Esophagus muscularis mucosa (tissue), 4 donors: ENCODE measurements at regions not wholly inside any gene's neighbourhood (a gene's known extent, or its start where the extent isn't known, plus 50 kb on each side); places are given as distances from the start of the nearest gene placed in this dataset.
A peak's percentile ranks its signal among the peaks of the same experiment; 100 is the strongest.

Experiments
- DNase-seq: peaks from one replicate; pipeline ENCODE4 v3.0.0-alpha.2; 2017; ENCODE audit errors: extremely low spot score
- H3K27ac ChIP-seq, 4 donors: fragments of 200-600 bp; sonication (generic); replicated peaks in 1 of 4; 1 replicate in 3 of 4; 2 replicates in 1 of 4; pipeline ENCODE4 v1.5.1; 2016 to 2019; ENCODE audit warnings: mild to moderate bottlenecking in 1 of 4
- H3K27me3 ChIP-seq, 4 donors: fragments of 200-600 bp; sonication (generic); one replicate each; pipeline versions ENCODE4 v1.5.1 to v1.6.0; 2016 to 2019
- H3K36me3 ChIP-seq, 4 donors: fragments of 200-600 bp; sonication (generic); one replicate each; pipeline ENCODE4 v1.5.1; 2016 to 2019
- H3K4me1 ChIP-seq, 4 donors: fragments of 200-600 bp; sonication (generic); one replicate each; pipeline ENCODE4 v1.5.1; 2016 to 2019
- H3K4me3 ChIP-seq, 4 donors: fragments of 200-600 bp; sonication (generic); 1 replicate in 2 of 4; 2 replicates in 2 of 4; pipeline ENCODE4 v1.5.1; 2016 to 2019; ENCODE audit warnings: mild to moderate bottlenecking in 4 of 4, moderate library complexity in 1 of 4
- H3K9me3 ChIP-seq, 4 donors: fragments of 200-600 bp; sonication (generic); 1 replicate in 3 of 4; 2 replicates in 1 of 4; pipeline ENCODE4 v1.5.1; 2016 to 2019
- EP300 ChIP-seq: sonication (generic); formaldehyde crosslinking; IDR thresholded peaks from one replicate; pipeline ENCODE4 v1.6.1; 2017; ENCODE audit warnings: antibody characterized with exemption
- POLR2A ChIP-seq: fragments of 450-650 bp; IDR thresholded peaks from one replicate; pipeline ENCODE4 v1.6.1; 2017; ENCODE audit warnings: antibody characterized with exemption, moderate library complexity, mild to moderate bottlenecking, low read depth
- POLR2AphosphoS5 ChIP-seq, 2 donors: sonication (generic); formaldehyde crosslinking; IDR thresholded peaks; one replicate each; pipeline ENCODE4 v1.6.1; 2017; ENCODE audit warnings: antibody characterized with exemption in 2 of 2
- WGBS: methylation state at CpG from one replicate; pipeline ENCODE4 v1.1.5; 2018; 5-methylcytosine and 5-hydroxymethylcytosine counted together
- intact Hi-C: fragments of 100-400 bp; cut with DNase I; formaldehyde crosslinking; loops from one replicate; pipeline ENCODE4 v1.15.1; 2023
- TF ChIP-seq, protein P1 (sequence below), 3 experiments: fragments of 200-600 bp in 2 of 3; fragments of 450-650 bp in 1 of 3; sonication (generic) in 2 of 3; IDR thresholded peaks; one replicate each; pipeline ENCODE4 v1.5.1; 2017 to 2019; ENCODE audit warnings: antibody characterized with exemption in 3 of 3, mild to moderate bottlenecking in 2 of 3, moderate library complexity in 1 of 3

DNA sequence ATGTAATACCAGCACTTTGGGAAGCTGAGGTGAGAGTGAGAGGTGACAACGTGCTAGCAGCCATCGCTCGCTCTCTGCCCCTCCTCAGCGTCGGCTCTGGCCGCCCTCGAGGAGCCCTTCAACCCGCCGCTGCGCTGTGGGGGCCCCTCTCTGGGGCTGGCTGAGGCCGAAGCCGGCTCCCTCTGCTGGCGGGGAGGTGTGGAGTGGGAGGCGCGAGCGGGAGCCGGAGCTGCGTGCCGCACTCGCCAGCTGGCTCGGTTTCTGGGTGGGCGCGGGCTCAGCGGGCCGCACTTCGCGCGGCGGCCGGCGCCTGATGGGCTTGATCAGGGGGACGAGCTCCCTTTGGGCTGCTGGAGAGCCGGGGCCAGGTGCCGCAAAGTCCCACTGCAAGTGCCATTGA lies 98.9 kb upstream of the UBASH3B start:
- TF ChIP-seq, protein P1, sequence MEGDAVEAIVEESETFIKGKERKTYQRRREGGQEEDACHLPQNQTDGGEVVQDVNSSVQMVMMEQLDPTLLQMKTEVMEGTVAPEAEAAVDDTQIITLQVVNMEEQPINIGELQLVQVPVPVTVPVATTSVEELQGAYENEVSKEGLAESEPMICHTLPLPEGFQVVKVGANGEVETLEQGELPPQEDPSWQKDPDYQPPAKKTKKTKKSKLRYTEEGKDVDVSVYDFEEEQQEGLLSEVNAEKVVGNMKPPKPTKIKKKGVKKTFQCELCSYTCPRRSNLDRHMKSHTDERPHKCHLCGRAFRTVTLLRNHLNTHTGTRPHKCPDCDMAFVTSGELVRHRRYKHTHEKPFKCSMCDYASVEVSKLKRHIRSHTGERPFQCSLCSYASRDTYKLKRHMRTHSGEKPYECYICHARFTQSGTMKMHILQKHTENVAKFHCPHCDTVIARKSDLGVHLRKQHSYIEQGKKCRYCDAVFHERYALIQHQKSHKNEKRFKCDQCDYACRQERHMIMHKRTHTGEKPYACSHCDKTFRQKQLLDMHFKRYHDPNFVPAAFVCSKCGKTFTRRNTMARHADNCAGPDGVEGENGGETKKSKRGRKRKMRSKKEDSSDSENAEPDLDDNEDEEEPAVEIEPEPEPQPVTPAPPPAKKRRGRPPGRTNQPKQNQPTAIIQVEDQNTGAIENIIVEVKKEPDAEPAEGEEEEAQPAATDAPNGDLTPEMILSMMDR (IDR thresholded peaks at IDR 0.05) = peak; percentile 17 to 47 (median 32)
- TF ChIP-seq POLR2A = no peak
- no peak for TF ChIP-seq EP300
- no peak for TF ChIP-seq POLR2AphosphoS5 (IDR thresholded peaks at IDR 0.05)
- Histone ChIP-seq H3K27me3 (peaks cover 0 to 12% (median 0%) of the 10 kb centered on the region in 4 donors), H3K36me3 (no peaks in the 10 kb centered on the region), H3K9me3 (no peaks in the 10 kb centered on the region), H3K4me1 (peaks cover 0 to 13% (median 0%) of the 10 kb centered on the region in 4 donors), H3K4me3 (peak overlapping the region; percentile 22 to 53 (median 42)), H3K27ac (no peak overlapping the region)
- WGBS = 0% methylated on average over 3 of the region's 34 CpGs
- DNase-seq = no peak
- intact Hi-C loops = no loop called here

DNA sequence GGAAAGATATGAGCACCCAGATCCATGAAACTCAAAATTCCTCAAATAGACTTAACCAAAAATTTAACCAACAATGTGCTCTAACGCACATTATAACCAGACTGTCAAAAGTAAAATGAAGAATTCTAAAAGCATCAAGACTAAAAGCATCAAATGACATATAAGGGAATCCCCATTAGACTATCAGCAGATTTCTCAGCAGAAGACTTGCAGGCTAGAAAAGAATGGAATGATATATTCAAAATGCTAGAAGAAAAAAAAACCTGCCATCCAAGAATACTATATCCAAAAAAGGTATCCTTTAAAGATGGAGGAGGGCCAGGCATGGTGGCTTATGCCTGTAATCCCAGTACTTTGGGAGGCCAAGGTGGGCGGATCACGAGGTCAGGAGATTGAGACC lies 117.5 kb upstream of the UBASH3B start:
- Histone ChIP-seq H3K4me3 (no peak overlapping the region), H3K36me3 (no peaks in the 10 kb centered on the region), H3K27me3 (no peaks in the 10 kb centered on the region), H3K9me3 (peaks cover 0 to 40% (median 33%) of the 10 kb centered on the region in 4 donors), H3K4me1 (no peaks in the 10 kb centered on the region), H3K27ac (no peak overlapping the region)
- intact Hi-C loops = no loop called here
- 99% methylated on average over 3 of the region's 3 CpGs for WGBS
- no peak for TF ChIP-seq EP300
- no peak for TF ChIP-seq POLR2AphosphoS5 (IDR thresholded peaks at IDR 0.05)
- TF ChIP-seq POLR2A = no peak
- TF ChIP-seq, protein P1 (IDR thresholded peaks at IDR 0.05) = no peak
- DNase-seq = no peak

DNA sequence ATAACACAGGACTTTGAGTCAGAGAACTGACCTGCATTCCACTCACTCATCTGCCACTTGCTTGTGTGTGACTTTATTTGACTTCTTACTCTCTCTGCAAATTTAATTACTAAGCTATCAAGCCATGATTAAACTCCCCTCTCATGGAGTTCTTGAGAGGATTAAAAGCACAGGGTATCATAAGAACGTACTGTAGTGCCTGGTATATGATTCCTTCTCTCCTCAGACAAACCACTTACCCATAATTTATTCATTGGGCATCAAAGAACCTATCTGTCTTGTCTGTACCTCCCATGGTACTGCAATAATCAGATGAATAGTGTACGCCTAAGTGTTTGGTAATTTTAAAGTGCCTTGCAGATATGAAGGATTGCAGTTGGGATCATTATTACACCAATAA lies 130.6 kb upstream of the UBASH3B start:
- TF ChIP-seq EP300 = no peak
- TF ChIP-seq, protein P1 (IDR thresholded peaks at IDR 0.05) = no peak
- no peak for DNase-seq
- Histone ChIP-seq H3K36me3 (no peaks in the 10 kb centered on the region), H3K4me1 (peaks cover 0 to 7% (median 3%) of the 10 kb centered on the region in 4 donors), H3K4me3 (no peak overlapping the region), H3K9me3 (no peaks in the 10 kb centered on the region), H3K27ac (no peak overlapping the region), H3K27me3 (peaks cover 0 to 8% (median 0%) of the 10 kb centered on the region in 4 donors)
- intact Hi-C loops = no loop called here
- WGBS = 55% methylated on average over 2 of the region's 2 CpGs

DNA sequence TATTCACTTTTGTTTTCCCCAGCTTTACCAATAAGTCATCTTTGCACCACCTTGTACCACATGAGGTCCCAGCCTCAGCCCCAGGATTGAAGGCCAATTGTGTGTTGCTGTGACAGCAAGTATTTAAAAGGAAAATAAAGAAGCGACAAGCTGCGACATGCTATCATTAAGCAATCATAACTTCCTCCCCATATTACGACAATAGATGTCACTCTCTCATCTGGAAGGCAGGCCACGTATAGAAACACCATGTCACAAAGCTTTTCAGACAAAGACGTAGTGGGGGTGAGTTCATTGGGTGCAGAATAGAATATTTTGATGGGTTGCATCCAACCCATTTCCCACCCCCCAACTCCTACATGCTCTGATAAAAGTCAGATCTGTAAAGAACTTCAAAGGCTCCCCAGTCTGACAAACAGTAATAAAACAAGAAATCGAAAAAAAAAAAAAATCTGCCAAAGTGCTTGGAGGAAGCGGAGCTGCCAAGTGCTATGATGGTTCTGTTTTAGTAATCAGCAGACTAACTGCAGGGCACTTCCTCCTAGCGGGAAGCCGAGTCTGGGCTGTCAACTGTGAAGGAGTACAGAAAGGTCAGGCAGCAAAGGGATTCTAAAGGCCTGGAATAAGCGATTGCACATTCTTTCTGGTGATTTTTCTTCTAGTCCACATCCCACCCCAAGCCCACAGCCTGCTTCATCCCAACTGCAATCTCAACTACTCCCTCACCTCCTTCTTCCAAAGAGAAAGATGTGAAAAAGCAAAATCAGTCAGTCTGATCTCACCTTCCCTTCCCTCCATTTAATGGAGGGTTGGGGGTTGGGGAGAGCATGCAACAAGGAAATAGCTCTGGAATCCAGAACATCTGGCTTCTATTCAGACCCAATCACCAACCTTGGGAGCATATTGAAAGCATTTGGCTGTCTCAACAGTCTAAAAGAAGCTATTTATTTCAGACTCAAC lies 131.4 kb upstream of the UBASH3B start:
- WGBS = 55% methylated on average over 10 of the region's 10 CpGs
- no peaks in the 10 kb centered on the region for H3K36me3 ChIP-seq

More for the DNA sequence above, 131.4 kb upstream of the UBASH3B start:
- intact Hi-C loops = no loop called here
- Histone ChIP-seq H3K9me3 (no peaks in the 10 kb centered on the region), H3K27ac (no peak overlapping the region), H3K4me1 (peaks cover 0 to 7% (median 3%) of the 10 kb centered on the region in 4 donors), H3K4me3 (no peak overlapping the region), H3K27me3 (peaks cover 0 to 12% (median 0%) of the 10 kb centered on the region in 4 donors)
- DNase-seq = no peak
- TF ChIP-seq EP300 (no peak), POLR2A (no peak), POLR2AphosphoS5 (IDR thresholded peaks at IDR 0.05) (no peak)
- TF ChIP-seq, protein P1 (IDR thresholded peaks at IDR 0.05) = no peak
